IPS DF 4.7 (cell line): ENCODE measurements at regions not wholly inside any gene's neighbourhood (a gene's known extent, or its start where the extent isn't known, plus 50 kb on each side); places are given as distances from the start of the nearest gene placed in this dataset.
A peak's percentile ranks its signal among the peaks of the same experiment; 100 is the strongest.
"Not testable (repeated sequence)": the region's sequence is repeated elsewhere in the genome, so short reads cannot be mapped to it uniquely, and the experiment has no call there.

ENCODE experiments used
- DNase-seq: peaks from one replicate; pipeline ENCODE4 v3.0.0-alpha.2; 2013; ENCODE audit warnings: low spot score; ENCODE audit errors: extremely low read depth

- no peak for DNase-seq
These were observed 135.7 kb downstream of the IGF1 start for GRCh38 chr12:102344691-102345090.

GRCh38 chr12:102343361-102344121, 136.8 kb downstream of the IGF1 start:
- DNase-seq = no peak

- no peak for DNase-seq
These were observed 137.9 kb downstream of the IGF1 start for GRCh38 chr12:102342281-102343006.

GRCh38 chr12:102334765-102335164, 137.1 kb upstream of the PMCH start:
- no peak for DNase-seq

GRCh38 chr12:102331419-102331818, 133.8 kb upstream of the PMCH start:
- no peak for DNase-seq

GRCh38 chr12:102329883-102330282, 132.2 kb upstream of the PMCH start:
- no peak for DNase-seq

GRCh38 chr12:102326982-102327381, 129.3 kb upstream of the PMCH start:
- no peak for DNase-seq

GRCh38 chr12:102325108-102325507, 127.5 kb upstream of the PMCH start:
- DNase-seq = not testable (repeated sequence)

- DNase-seq = no peak
These were observed 126.2 kb upstream of the PMCH start for GRCh38 chr12:102323799-102324198.

GRCh38 chr12:102322254-102322653, 124.6 kb upstream of the PMCH start:
- peak; percentile 25 for DNase-seq

GRCh38 chr12:102321305-102322082, 123.9 kb upstream of the PMCH start:
- no peak for DNase-seq

- DNase-seq = no peak
These were observed 119.5 kb upstream of the PMCH start for GRCh38 chr12:102317155-102317554.

GRCh38 chr12:102316723-102317122, 119.1 kb upstream of the PMCH start:
- no peak for DNase-seq

GRCh38 chr12:102314821-102315220, 117.2 kb upstream of the PMCH start:
- DNase-seq = no peak

GRCh38 chr12:102313116-102313971, 115.7 kb upstream of the PMCH start:
- not testable (repeated sequence) for DNase-seq

- no peak for DNase-seq
These were observed 107.9 kb upstream of the PMCH start for GRCh38 chr12:102305486-102305885.

GRCh38 chr12:102304667-102305066, 107.0 kb upstream of the PMCH start:
- DNase-seq = not testable (repeated sequence)

- DNase-seq = no peak
These were observed 104.9 kb upstream of the PMCH start for GRCh38 chr12:102302553-102302952.

- DNase-seq = no peak
These were observed 103.9 kb upstream of the PMCH start for GRCh38 chr12:102301547-102301946.

GRCh38 chr12:102300824-102301461, 103.3 kb upstream of the PMCH start:
- DNase-seq = peak; percentile 72

- no peak for DNase-seq
These were observed 102.1 kb upstream of the PMCH start for GRCh38 chr12:102299731-102300130.
